Activated CD4-positive, alpha-beta memory T cell treated with anti-CD3 and anti-CD28 coated beads for 36 hours (primary cell): ENCODE measurements at regions not wholly inside any gene's neighbourhood (a gene's known extent, or its start where the extent isn't known, plus 50 kb on each side); places are given as distances from the start of the nearest gene placed in this dataset.

Experiments
- CTCF ChIA-PET: fragments of 350-600 bp; sonication (Branson Sonifier 250); formaldehyde crosslinking; loops from one replicate; lab custom pipeline; 2021; ENCODE audit warnings: antibody characterized with exemption, inconsistent platforms; lab: Charles Lee
- POLR2A ChIA-PET: fragments of 350-600 bp; sonication (Branson Sonifier 250); formaldehyde crosslinking; loops from one replicate; lab custom pipeline; 2021; ENCODE audit warnings: antibody characterized with exemption; lab: Charles Lee
- DNase-seq: peaks from one replicate; pipeline ENCODE4 v3.0.0-alpha.2; 2020
- H3K27ac Mint-ChIP-seq: one replicate; pipeline ENCODE4 v1.8.0; 2021; ENCODE audit warnings: mixed read lengths
- H3K27me3 Mint-ChIP-seq: one replicate; pipeline ENCODE4 v1.8.0; 2021; ENCODE audit warnings: mixed read lengths
- H3K36me3 Mint-ChIP-seq: one replicate; pipeline ENCODE4 v1.8.0; 2021; ENCODE audit warnings: mixed read lengths
- H3K4me1 Mint-ChIP-seq: one replicate; pipeline ENCODE4 v1.8.0; 2021; ENCODE audit warnings: low read depth, mixed read lengths
- H3K4me3 Mint-ChIP-seq: one replicate; pipeline ENCODE4 v1.8.0; 2021; ENCODE audit warnings: mild to moderate bottlenecking, mixed read lengths
- H3K9me3 Mint-ChIP-seq: one replicate; pipeline ENCODE4 v1.8.0; 2021; ENCODE audit warnings: mixed read lengths
- intact Hi-C: fragments of 100-400 bp; cut with micrococcal nuclease; formaldehyde crosslinking; loops from one replicate; pipeline ENCODE4 v1.15.1; 2023

DNA sequence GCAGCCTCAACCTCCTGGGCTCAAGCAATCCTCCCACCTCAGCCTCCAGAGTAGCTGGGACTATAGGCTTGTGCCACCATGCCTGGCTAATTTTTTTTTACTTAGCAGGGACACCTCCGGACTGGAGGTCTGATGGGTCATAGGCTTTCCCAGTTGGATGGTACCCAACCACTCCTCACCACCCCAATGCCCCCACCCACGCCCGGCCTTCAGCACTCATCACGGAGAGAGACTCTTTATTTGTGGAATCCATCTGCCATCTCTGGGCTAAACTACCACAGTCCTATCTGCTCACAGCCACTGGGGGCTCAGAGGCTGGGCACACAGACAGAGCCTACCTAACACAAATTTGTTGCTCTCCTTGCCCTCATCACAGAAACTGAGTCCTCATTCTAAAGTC, 58.3 kb upstream of the STXBP1 start:
- H3K36me3 Mint-ChIP-seq, result no peaks in the 10 kb centered on the region
- peaks cover 35% of the 10 kb centered on the region for H3K4me1 Mint-ChIP-seq
- intact Hi-C loops, result no loop called here
- no peak overlapping the region for H3K4me3 Mint-ChIP-seq
- DNase-seq, result no peak
- H3K27me3 Mint-ChIP-seq, result no peaks in the 10 kb centered on the region
- H3K9me3 Mint-ChIP-seq, result no peaks in the 10 kb centered on the region
- no peak overlapping the region for H3K27ac Mint-ChIP-seq
- ChIA-PET CTCF (interaction anchor here (1.3 kb wide), 1 partner anchor 33 kb away, joined by 9 read pairs; no protein-coding TSS in a partner anchor), POLR2A (no interaction called here)

DNA sequence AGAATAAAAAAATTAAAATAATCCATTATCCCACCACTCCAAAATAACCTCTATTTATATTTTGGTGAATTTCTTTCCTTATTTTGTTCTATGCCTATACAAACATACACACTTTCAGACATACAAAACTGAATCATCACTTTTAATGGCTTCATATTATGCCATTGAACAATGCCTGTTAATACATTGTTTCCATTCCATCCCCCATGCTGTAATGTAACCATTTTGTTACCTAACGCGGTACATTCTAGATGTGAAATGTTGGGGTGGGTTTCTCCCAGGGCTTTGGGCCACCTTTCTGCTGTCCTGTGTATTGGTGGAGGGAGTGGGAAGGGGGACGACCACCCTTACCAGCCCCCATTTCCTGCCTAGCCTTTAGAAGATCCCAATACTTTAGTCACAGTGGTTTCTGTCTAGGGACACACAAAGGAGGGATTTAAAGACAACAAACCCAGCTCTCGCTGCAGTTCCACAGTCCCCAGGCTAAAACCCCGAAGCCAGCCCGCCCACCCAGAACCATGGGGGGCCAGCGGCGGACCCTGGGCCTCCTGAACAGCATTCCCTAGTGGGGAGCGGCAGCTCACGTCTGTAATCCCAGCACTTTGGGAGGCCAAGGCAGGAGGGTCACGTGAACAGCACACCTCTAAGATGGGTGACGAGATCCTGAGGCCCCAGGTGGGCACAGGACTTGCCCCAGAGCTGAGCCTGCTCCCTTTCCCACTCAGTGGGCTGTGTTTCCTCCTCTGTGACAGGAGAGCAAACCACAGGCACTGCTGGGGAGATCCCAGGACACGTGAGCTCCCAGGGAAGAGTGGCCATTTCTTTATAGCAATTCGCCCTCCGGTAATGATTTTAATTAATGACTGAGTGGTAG, 56.9 kb upstream of the STXBP1 start:
- POLR2A ChIA-PET, result interaction anchor here (1.1 kb wide), 1 partner anchor 13 kb away, joined by 3 read pairs; no protein-coding TSS in a partner anchor
- DNase-seq, result no peak
- intact Hi-C loops, result no loop called here
- CTCF ChIA-PET, result interaction anchor here (0.8 to 1.5 kb wide), 4 partner anchors 30 to 180 kb away, joined by 3 to 5 read pairs (median 3); partner anchors contain the start of gene TOR2A
- no peaks in the 10 kb centered on the region for H3K9me3 Mint-ChIP-seq
- H3K27ac Mint-ChIP-seq, result peak overlapping the region; percentile 82
- H3K27me3 Mint-ChIP-seq, result no peaks in the 10 kb centered on the region
- H3K4me3 Mint-ChIP-seq, result peak overlapping the region; percentile 32
- H3K4me1 Mint-ChIP-seq, result peaks cover 38% of the 10 kb centered on the region
- no peaks in the 10 kb centered on the region for H3K36me3 Mint-ChIP-seq

DNA sequence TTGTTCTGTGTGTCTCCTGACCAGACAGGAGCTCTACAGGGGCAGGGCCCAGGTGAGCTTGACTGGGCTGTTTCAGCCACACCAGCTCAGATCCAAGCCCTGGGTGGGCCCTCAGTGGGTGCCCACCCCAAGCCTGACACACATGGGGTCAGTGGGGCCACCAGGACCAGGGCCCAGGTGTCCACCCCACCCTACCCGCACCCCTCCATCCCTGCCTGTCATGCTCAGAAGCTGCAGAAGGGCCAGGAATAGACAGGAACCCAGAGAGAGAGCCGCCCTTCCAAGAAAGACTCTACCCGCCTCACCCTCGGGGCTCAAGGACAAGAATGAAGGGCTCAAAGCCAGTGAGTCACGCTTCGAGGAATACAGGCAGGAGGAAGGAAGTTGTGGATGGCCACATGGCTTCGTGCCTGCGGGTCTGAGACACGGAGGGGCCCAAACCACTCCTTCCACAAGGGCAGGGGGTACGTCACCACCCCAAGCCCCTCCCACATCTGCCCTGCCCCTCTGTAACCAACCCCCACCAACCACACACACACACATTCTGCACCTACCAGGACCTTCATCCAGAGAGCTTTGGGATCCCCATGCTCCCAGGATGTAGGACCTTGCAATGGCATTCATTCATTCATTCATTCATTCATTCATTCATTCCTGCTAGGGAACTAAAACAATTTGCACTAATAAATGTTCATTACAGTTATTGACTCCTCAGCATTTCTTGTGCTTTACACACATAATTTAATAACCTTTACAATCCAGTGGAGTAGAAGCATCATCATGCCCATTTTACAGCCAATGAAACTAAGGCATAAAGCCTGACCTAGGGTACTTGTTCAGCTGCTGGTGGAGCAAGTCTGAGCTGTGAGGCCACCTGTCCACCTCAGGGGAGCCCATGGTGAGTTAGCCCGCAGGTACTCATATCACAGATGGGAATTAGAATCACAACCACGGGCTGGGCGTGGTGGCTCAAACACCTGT, 55.9 kb upstream of the STXBP1 start:
- CTCF ChIA-PET, result interaction anchor here (0.8 to 2.7 kb wide), 5 partner anchors 29 to 179 kb away, joined by 3 to 13 read pairs (median 3); partner anchors contain the start of gene TOR2A
- peak; percentile 82 for DNase-seq
- POLR2A ChIA-PET, result interaction anchor here (0.7 to 1.5 kb wide), 3 partner anchors 12 to 105 kb away, joined by 3 to 4 read pairs (median 3); partner anchors contain the start of genes LRSAM1 and RPL12
- H3K9me3 Mint-ChIP-seq, result no peaks in the 10 kb centered on the region
- no peaks in the 10 kb centered on the region for H3K36me3 Mint-ChIP-seq
- H3K4me1 Mint-ChIP-seq, result peaks cover 39% of the 10 kb centered on the region
- no peaks in the 10 kb centered on the region for H3K27me3 Mint-ChIP-seq
- H3K4me3 Mint-ChIP-seq, result peak overlapping the region; percentile 32
- intact Hi-C loops, result loop anchor here (2.0 kb wide), 1 partner anchor 15 kb away; no protein-coding TSS in a partner anchor
- peak overlapping the region; percentile 82 for H3K27ac Mint-ChIP-seq

DNA sequence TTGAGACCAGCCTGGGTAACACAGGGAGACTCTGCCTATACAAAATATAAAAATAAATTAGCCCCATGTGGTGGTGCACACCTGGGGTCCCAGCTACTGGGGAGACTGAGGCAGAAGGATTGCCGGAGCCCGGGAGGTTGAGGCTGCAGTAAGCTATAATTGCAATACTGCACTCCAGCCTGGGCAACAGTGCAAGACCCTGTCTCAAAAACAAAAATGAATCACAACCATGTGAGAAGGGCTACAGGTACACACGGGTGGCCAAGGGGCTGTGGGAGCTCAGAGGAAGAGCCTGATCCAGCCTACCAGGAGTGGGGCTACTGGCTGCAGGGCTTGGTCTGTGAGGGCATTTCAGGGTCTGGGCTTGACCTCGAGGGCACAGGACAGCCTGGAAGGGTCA, 55.2 kb upstream of the STXBP1 start:
- no peak for DNase-seq
- Mint-ChIP-seq H3K4me3 (no peak overlapping the region), H3K27me3 (no peaks in the 10 kb centered on the region), H3K27ac (peak overlapping the region; percentile 82), H3K9me3 (no peaks in the 10 kb centered on the region), H3K4me1 (peaks cover 46% of the 10 kb centered on the region), H3K36me3 (no peaks in the 10 kb centered on the region)
- CTCF ChIA-PET, result interaction anchor here (1.3 to 2.7 kb wide), 3 partner anchors 31 to 178 kb away, joined by 3 to 13 read pairs (median 3); partner anchors contain the start of gene TOR2A
- POLR2A ChIA-PET, result interaction anchor here (0.7 to 1.5 kb wide), 2 partner anchors 13 to 105 kb away, joined by 3 to 4 read pairs; partner anchors contain the start of genes LRSAM1 and RPL12
- intact Hi-C loops, result loop anchor here (2.0 kb wide), 1 partner anchor 14 kb away; no protein-coding TSS in a partner anchor

DNA sequence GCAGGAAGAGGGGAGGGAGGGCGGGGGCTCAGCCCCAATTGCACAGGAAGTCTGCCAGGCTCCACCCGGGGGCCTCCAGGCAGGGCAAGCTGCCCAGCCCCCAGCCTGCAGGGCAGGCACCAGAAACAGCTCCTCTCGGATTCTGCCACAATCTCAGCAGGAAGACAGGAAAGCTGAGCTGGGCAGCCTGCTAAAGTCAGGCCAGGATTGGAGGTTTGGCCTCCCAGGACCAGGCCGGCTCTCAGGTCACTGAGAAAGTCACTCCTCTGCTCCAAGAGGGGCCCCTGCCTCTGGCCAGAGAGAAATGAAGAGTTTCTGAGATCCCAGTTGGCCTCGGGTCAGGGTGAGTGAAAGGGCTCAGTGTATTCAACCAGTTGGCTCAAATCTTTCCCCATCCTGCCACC, 54.6 kb upstream of the STXBP1 start:
- DNase-seq, result peak; percentile 26
- intact Hi-C loops, result loop anchor here (2.0 kb wide), 1 partner anchor 13 kb away; no protein-coding TSS in a partner anchor
- H3K27ac Mint-ChIP-seq, result peak overlapping the region; percentile 42
- no peak overlapping the region for H3K4me3 Mint-ChIP-seq
- no peaks in the 10 kb centered on the region for H3K9me3 Mint-ChIP-seq
- peaks cover 52% of the 10 kb centered on the region for H3K4me1 Mint-ChIP-seq
- H3K27me3 Mint-ChIP-seq, result no peaks in the 10 kb centered on the region
- H3K36me3 Mint-ChIP-seq, result no peaks in the 10 kb centered on the region
- CTCF ChIA-PET, result interaction anchor here (1.3 to 2.7 kb wide), 2 partner anchors 32 to 177 kb away, joined by 3 to 13 read pairs; partner anchors contain the start of gene TOR2A
- POLR2A ChIA-PET, result interaction anchor here (1.4 to 1.5 kb wide), 2 partner anchors 11 to 13 kb away, joined by 4 read pairs; a partner anchor contains a TSS

DNA sequence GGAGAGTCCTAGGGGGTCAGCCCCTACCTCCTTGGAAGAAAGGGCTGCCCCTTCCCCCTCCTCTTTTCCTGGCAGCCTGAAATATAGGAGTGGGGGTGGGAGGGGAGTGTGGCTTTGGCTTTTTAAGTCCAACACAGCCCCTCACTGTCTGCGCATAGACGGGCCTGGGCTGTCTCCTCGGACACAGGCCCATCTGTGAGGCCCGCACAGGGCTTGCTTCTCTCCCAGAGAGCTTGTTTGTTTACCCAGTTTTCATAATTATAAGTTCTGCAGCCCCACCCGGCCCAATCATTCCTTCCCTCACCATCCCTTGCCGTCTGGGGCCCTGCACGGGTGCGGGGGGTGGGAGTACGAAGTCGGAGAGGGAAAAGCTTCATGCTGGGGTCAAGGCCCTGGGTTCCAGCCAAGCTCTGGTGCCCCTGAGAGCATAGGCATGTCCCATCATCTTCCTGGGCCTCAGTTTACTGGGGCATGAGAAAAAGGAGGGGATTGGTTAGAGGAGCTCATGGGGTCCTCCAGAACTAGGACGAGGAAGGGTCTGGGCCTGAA, 54.0 kb upstream of the STXBP1 start:
- H3K27ac Mint-ChIP-seq, result peak overlapping the region; percentile 42
- intact Hi-C loops, result loop anchor here (2.0 kb wide), 1 partner anchor 13 kb away; no protein-coding TSS in a partner anchor
- no peak overlapping the region for H3K4me3 Mint-ChIP-seq

DNA sequence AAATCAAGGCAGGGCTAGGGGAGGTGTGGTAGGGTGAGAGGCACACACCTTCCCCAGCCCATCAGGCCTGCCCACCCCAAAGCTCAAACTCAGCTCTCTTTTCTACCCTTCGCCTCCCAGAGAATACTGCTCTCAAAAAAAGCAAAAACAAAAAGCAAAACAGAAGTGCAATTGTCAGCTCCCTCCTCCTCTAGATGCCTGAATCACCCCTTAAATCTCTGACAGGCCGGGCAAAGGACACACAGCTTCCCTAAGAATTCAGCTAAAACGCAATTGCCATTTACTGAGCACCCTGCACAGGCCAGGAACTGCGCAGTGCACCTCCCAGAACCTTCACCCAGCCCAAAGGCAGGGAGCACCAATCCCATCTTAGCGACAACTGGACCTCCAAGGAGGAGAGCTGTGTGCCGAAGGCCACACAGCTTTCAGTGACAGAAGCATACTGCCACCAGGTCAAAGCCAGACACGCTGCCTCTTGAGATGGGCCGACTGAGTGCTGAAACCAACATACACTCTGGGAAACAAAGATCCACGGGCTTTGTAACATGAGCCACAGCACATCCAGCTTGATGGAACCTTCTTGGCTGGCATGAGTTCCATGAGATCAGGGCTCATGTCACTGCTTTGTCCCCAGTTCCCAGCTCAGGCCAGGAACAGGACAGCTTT, 53.4 kb upstream of the STXBP1 start:
- Mint-ChIP-seq H3K9me3 (no peaks in the 10 kb centered on the region), H3K4me1 (peaks cover 52% of the 10 kb centered on the region), H3K27ac (peak overlapping the region; percentile 40), H3K4me3 (no peak overlapping the region), H3K36me3 (no peaks in the 10 kb centered on the region), H3K27me3 (no peaks in the 10 kb centered on the region)
- DNase-seq, result no peak
- POLR2A ChIA-PET, result interaction anchor here (0.9 to 1.4 kb wide), 3 partner anchors 9 to 220 kb away, joined by 3 to 4 read pairs (median 3); partner anchors contain the start of gene SH2D3C
- intact Hi-C loops, result no loop called here
- CTCF ChIA-PET, result interaction anchor here (0.9 to 2.7 kb wide), 3 partner anchors 28 to 49 kb away, joined by 3 to 13 read pairs (median 3); no protein-coding TSS in a partner anchor

More for the DNA sequence above, 54.0 kb upstream of the STXBP1 start:
- Mint-ChIP-seq H3K36me3 (no peaks in the 10 kb centered on the region), H3K9me3 (no peaks in the 10 kb centered on the region), H3K4me1 (peaks cover 52% of the 10 kb centered on the region), H3K27me3 (no peaks in the 10 kb centered on the region)
- POLR2A ChIA-PET, result interaction anchor here (0.9 to 1.5 kb wide), 4 partner anchors 10 to 221 kb away, joined by 3 to 4 read pairs (median 4); partner anchors contain the start of gene SH2D3C
- CTCF ChIA-PET, result interaction anchor here (0.9 to 2.7 kb wide), 3 partner anchors 29 to 50 kb away, joined by 3 to 13 read pairs (median 3); no protein-coding TSS in a partner anchor
- no peak for DNase-seq

DNA sequence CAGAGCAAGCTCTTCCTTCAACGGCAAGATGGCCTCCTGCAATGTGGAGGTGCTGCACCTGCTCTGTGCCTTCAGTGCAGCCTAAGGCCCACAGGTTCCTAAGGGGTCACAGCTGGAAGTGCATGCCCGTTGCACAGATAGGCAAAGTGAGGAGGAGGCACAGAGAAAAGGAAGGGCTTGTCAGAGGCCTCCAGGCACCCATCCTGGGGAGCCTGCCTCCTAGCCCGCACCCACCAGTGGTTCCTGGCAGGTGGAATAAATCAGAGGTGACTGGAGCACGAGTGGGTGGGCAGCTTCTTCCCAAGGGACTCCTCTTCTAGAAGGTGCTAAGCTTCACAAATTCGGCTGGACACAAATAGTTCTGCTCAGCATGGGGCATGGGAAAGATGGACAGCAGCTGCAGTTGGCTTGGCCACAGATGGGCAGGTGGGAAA, 52.8 kb upstream of the STXBP1 start:
- Mint-ChIP-seq H3K4me3 (no peak overlapping the region), H3K9me3 (no peaks in the 10 kb centered on the region), H3K27ac (no peak overlapping the region), H3K4me1 (peaks cover 48% of the 10 kb centered on the region), H3K27me3 (no peaks in the 10 kb centered on the region), H3K36me3 (no peaks in the 10 kb centered on the region)
- DNase-seq, result no peak
- CTCF ChIA-PET, result interaction anchor here (1.0 kb wide), 1 partner anchor 49 kb away, joined by 3 read pairs; no protein-coding TSS in a partner anchor
- POLR2A ChIA-PET, result interaction anchor here (1.2 kb wide), 1 partner anchor 11 kb away, joined by 3 read pairs; no protein-coding TSS in a partner anchor
- intact Hi-C loops, result no loop called here

DNA sequence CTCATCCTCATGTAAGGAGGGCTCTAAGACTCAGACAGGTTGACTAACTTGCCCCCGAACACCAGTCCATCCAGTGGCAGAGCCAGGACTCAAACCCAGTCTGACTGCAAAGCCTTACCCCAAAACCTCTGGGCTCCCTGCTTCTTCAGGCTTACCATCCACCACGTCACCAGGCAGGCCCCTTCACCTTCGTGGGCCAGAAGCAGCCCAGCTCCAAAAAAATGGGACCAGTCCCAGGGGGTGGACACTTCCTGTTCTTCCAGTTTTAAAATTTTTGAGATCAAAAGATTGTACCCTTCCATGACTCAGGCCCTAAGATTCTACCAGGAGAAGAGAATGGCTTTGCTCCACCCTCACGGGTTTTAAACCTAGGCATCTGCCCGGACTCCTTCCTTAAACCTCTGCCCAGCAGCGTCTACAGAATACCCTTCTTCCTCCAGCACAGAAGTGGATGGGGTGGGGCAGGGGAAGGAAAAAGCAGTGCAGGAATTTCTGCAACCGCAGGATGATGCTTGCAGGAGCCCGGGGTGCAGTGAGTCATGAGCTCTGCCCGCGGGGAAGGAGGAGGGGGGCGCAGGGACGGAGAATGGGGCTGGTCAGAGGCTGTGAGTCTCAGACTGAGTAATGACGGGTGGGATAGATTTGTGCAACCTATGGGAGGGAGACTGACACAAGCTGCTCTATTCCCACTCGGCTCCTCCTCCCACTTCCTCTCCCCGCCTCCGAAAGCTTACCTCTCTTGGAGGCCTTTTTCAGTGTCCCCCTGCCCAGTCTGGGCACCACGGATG, 50.4 kb upstream of the STXBP1 start:
- H3K27me3 Mint-ChIP-seq, result no peaks in the 10 kb centered on the region
- CTCF ChIA-PET, result interaction anchor here (0.6 to 1.0 kb wide), 2 partner anchors 21 to 26 kb away, joined by 3 read pairs; no protein-coding TSS in a partner anchor
- H3K27ac Mint-ChIP-seq, result no peak overlapping the region
- H3K4me3 Mint-ChIP-seq, result no peak overlapping the region
- DNase-seq, result peak; percentile 32
- intact Hi-C loops, result no loop called here
- POLR2A ChIA-PET, result no interaction called here
- H3K36me3 Mint-ChIP-seq, result no peaks in the 10 kb centered on the region
- peaks cover 30% of the 10 kb centered on the region for H3K4me1 Mint-ChIP-seq
- H3K9me3 Mint-ChIP-seq, result no peaks in the 10 kb centered on the region
